ENCODE measurements at regions not wholly inside any gene's neighbourhood (a gene's known extent, or its start where the extent isn't known, plus 50 kb on each side); places are given as distances from the start of the nearest gene placed in this dataset.

DNA sequence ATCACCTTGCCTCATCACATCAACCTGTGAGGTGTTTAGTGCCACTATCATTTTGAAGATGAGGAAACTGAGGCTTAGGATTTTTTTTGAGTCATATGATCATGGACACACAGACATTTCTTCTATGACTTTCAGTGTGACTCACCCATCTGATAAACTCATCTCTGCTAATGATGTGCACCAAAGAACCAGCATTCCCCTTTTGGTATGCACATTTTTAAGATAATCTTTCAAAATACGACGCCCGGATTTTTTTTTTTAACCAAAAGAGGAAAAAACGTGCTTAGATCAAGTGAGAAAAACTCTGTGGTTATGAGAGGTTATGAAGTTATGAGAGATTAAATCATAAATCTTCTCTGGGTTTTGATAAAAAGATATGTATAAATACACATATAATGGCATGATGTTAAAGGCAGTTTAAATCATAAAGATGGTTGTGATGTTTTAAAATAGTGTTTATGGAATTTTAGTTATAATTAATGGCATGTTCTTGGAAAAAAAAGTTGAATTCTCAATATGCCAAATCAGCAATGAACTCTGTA, 948.1 kb downstream of the TMTC2 start:
- intact Hi-C loops (cut with DNase I): no loop called here
- no peak for TF ChIP-seq CTCF (IDR thresholded peaks at IDR 0.05)
- H3K9me3 ChIP-seq: peaks cover 0 to 3% of the 10 kb centered on the region in 2 donors
- H3K4me3 ChIP-seq: no peak overlapping the region
- DNase-seq (ENCODE audit: low spot score in 2 of 2): no peak
- no peaks in the 10 kb centered on the region for H3K36me3 ChIP-seq
- H3K4me1 ChIP-seq: no peaks in the 10 kb centered on the region
- no peak overlapping the region for H3K27ac ChIP-seq
- H3K27me3 ChIP-seq: no peaks in the 10 kb centered on the region

DNA sequence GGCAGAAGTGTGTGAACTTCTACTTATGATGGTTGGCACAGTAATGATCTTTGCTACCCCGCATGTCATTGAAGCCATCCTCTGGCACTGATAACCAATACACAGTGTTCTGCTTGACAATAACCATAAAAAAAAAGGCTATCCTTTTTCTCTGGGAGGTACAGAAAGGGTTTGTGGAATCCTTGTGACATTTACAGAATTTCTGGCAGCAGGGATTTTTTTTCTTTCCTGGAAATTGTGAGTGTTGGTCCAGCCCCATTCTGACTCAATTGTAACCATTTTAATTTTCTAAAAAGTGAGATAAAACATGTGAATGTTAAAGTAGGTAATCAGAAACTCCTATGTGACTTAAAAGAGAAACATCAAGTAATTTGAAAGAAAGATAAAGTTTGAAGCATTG, 943.8 kb downstream of the TMTC2 start:
- Histone ChIP-seq H3K27me3 (no peaks in the 10 kb centered on the region), H3K9me3 (no peaks in the 10 kb centered on the region), H3K4me1 (no peaks in the 10 kb centered on the region), H3K36me3 (no peaks in the 10 kb centered on the region), H3K27ac (no peak overlapping the region), H3K4me3 (no peak overlapping the region)
- intact Hi-C loops (cut with DNase I): no loop called here
- DNase-seq (ENCODE audit: low spot score in 2 of 2): no peak
- no peak for TF ChIP-seq CTCF (IDR thresholded peaks at IDR 0.05)

- DNase-seq (ENCODE audit: low spot score in 2 of 2): no peak
- no peaks in the 10 kb centered on the region for H3K4me1 ChIP-seq
- H3K4me3 ChIP-seq: no peak overlapping the region
- H3K27ac ChIP-seq: no peak overlapping the region
- H3K36me3 ChIP-seq: no peaks in the 10 kb centered on the region
- no peaks in the 10 kb centered on the region for H3K27me3 ChIP-seq
- TF ChIP-seq CTCF (IDR thresholded peaks at IDR 0.05): no peak
- no peaks in the 10 kb centered on the region for H3K9me3 ChIP-seq
- intact Hi-C loops (cut with DNase I): no loop called here
Observed at GRCh38 chr12:83629931-83630330, 943.2 kb downstream of the TMTC2 start.

DNA sequence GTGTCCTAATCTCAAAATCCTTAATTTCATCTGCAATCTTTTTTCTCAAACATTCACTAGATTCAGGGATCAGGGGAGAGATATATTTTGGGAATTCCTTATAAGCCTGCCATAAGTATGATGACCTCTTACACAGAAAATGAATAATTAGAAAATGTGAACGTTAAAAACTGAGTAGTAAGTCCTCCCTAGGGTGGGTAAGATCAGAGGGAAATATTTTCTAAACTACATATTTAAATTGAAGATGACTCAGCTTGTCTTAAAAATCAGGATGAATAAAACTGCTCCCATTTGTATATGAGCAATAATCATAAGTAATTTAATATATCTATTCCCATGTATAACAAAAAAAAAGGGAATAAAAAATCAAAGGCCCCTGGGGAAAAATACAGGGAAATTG, 935.5 kb downstream of the TMTC2 start:
- H3K27me3 ChIP-seq: no peaks in the 10 kb centered on the region
- H3K27ac ChIP-seq: no peak overlapping the region
- no peak for DNase-seq (ENCODE audit: low spot score in 2 of 2)
- no peaks in the 10 kb centered on the region for H3K36me3 ChIP-seq
- intact Hi-C loops (cut with DNase I): no loop called here
- no peaks in the 10 kb centered on the region for H3K9me3 ChIP-seq
- no peak overlapping the region for H3K4me3 ChIP-seq
- no peaks in the 10 kb centered on the region for H3K4me1 ChIP-seq
- no peak for TF ChIP-seq CTCF (IDR thresholded peaks at IDR 0.05)

DNA sequence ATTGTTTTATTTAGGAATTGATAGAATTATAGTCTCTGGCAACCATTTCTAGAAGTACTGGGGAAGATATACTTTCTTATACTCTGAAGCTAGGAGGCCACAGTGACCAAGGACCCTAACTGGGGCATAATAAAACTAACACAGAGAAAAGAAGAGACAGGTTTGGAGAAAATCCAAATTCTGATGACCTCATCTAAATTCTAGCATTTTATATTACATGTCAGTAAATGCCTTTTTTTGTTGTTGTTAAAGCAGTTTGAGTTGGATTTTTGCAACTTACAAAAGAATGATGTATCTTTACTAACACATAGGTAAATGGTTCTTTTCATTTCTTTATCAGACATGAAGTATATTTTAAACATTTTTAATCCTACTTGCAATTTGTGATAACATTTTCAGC, 933.3 kb downstream of the TMTC2 start:
- intact Hi-C loops (cut with DNase I): no loop called here
- Histone ChIP-seq H3K27ac (no peak overlapping the region), H3K9me3 (no peaks in the 10 kb centered on the region), H3K27me3 (no peaks in the 10 kb centered on the region), H3K36me3 (no peaks in the 10 kb centered on the region), H3K4me1 (no peaks in the 10 kb centered on the region), H3K4me3 (no peak overlapping the region)
- no peak for DNase-seq (ENCODE audit: low spot score in 2 of 2)
- TF ChIP-seq CTCF (IDR thresholded peaks at IDR 0.05): no peak

GRCh38 chr12:83615152-83615551, 928.4 kb downstream of the TMTC2 start:
- no peak for TF ChIP-seq CTCF (IDR thresholded peaks at IDR 0.05)
- DNase-seq (ENCODE audit: low spot score in 2 of 2): no peak
- H3K9me3 ChIP-seq: no peaks in the 10 kb centered on the region
- no peaks in the 10 kb centered on the region for H3K36me3 ChIP-seq
- H3K4me3 ChIP-seq: no peak overlapping the region
- intact Hi-C loops (cut with DNase I): no loop called here
- no peaks in the 10 kb centered on the region for H3K4me1 ChIP-seq
- no peak overlapping the region for H3K27ac ChIP-seq
- H3K27me3 ChIP-seq: no peaks in the 10 kb centered on the region

Measured in ascending aorta (tissue), 2 donors.